LHCN-M2 (cell line): ENCODE measurements at regions not wholly inside any gene's neighbourhood (a gene's known extent, or its start where the extent isn't known, plus 50 kb on each side); places are given as distances from the start of the nearest gene placed in this dataset.

Experiments
- DNase-seq: peaks from one replicate; pipeline ENCODE4 v3.0.0-alpha.2; 2012; ENCODE audit warnings: low read depth

DNA sequence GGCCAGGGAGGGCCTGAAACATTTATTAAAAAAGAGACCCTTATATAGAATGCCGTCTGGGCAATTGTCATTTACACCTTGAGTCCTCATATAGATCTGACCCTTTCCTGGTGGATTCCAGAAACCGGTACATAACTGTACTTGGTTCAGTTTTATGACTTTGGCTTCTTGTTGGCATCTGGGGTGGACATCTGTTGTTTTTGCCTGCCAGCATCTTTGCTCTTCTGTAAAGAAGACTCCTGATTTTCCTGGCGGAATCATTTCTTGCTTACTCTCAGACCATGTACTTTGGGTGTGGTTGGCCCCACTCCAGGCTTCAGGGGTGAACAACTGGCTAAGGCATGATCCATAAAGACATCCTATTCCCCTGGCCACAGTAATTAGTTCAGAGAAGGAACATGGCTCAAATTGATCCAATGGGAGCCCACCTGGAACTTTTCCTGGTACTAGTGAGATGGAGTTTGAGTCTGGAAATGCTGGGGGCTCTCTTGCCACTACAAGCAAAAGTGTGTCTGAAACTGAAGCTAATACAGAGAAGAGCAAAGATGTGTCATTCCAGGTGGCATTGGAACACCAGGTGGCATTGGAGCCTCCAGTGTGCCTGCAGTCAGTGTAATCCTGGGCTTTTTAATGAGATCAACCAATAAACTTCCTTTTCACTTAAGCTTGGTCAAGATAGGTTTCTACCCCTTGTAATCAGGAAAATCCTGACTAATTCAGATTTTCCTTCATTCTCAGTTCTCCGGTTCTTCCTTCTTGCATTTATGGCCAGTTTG lies 332.5 kb upstream of the CAMK1G start:
- no peak for DNase-seq

GRCh38 chr1:209256766-209257350 lies 326.7 kb upstream of the CAMK1G start:
- DNase-seq = no peak

- no peak for DNase-seq
These were observed 326.1 kb upstream of the CAMK1G start for GRCh38 chr1:209257454-209257853.

- no peak for DNase-seq
These were observed 323.4 kb upstream of the CAMK1G start for GRCh38 chr1:209260136-209260535.

- no peak for DNase-seq
These were observed 320.9 kb upstream of the CAMK1G start for GRCh38 chr1:209262631-209263030.

- DNase-seq = no peak
These were observed 318.2 kb upstream of the CAMK1G start for GRCh38 chr1:209265301-209265700.

DNA sequence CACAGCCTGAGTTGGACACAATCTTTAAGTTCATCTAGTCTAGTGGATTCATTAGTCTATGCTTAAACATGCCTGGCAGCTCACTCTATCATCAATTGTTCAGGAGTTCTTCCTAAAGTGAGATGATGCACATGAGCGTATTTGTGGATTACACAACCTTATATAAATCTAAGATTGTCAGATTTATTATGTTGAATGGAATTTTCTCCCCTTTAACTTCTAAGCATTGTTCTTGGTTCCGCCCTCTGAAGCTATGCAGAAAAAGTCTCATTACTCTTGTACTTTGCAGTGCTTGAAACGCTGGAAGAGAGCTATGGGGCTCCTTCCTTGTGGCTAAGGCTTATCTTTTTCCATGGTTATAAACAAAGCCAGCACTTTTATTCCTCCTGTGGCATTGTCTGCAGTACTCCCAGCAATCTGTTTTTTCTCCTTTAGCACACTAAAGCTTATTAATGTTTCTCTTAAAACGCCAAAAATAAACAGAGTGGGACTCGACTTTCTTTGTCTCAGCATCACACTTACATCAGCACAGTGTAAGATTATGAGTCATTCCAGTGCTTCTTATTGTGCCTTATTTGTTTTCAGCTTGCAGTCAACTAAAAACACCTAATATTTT lies 316.8 kb upstream of the CAMK1G start:
- peak; percentile 18 for DNase-seq

GRCh38 chr1:209267968-209268367 lies 315.5 kb upstream of the CAMK1G start:
- no peak for DNase-seq

- no peak for DNase-seq
These were observed 315.0 kb upstream of the CAMK1G start for GRCh38 chr1:209268479-209268878.

DNA sequence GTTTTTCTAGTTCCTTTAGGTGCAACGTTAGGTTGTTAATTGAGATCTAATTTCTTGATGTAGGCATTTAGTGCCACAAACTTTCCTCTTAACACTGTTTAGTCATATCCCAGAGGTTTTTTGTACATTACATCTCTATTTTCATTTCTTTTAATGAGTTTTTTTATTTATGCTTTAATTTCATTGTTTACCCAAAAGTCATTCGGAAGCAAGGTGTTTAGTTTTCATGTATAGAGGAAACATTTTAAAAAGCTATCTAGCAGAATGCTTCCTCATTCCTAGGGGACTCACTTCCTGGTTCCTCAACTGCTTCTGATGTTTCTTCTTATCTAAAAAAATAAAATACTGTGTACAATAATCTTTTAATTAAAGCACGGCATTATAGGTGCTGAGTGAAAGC lies 307.2 kb upstream of the CAMK1G start:
- no peak for DNase-seq

DNA sequence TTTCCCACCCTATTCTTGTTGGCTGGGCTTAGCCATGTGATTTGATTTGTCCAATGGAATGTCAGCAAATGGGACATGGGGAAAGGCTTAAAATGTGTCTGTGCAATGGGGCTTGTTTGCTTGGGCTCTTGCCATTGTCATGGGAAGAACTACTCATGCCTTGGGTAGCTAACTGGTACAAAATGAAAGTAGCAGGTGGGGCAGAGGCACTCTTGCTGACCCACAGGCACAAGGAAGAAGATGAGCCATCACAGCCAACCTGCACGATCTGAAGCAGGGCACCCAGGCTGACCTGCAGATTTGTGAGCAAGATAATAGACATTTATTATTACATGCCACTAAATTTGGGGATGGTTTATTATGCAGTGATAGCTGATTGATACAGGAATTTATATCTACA lies 305.9 kb upstream of the CAMK1G start:
- no peak for DNase-seq

DNA sequence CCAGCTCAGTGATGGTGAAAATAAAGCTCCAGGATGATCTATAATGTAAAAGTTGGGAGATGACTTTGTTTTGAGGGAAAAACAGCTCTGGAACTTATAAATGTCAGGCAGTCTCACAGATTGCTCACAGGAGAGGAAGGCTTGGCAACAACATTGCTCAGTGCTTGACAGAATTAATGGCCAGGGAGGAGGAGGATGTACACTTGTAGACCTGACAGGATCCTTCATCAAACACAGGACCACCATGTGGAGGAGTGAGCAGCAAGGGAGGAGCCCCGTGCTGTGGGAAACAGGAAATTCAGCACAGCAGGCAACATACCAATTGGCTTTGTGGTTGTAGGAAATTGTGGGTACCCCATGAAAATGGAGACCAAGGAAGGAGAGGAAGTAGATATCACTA lies 291.8 kb upstream of the CAMK1G start:
- peak; percentile 12 for DNase-seq

DNA sequence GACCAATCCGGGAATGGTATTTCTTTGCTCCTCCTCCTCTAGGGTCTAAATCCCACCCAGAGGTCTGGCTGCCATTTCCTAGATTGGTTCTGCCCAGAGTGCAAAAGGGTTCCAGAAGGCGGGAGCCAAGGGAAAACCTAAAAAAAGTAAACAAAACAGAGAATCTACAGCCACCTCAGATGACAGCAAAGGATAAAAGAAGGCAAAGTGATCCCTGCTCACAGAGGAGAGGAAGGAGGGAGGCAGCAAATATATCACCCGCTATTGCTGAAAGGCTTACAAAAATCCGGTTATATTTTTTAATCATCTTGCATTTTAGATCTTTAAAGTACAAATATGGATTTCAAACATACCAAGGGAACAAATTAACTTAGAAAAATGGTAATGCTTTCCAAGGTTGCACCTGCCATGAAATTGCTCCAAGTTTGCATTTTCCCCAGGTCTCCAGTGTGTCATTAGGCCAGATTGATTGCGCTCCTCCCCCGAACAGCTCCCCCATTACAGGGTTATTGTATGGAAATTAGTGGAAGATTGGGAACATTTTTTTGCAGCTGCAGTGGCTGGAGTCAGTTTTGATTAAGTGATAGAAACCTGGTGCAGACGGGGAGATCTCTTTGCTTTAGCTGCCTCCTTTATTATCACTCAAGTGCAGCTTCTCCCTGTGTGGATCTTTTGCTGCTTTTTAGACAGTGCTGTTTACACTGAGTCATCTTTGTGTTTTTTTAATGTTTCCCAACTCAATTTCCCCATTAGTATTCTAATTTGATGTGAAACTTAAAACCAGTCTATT lies 280.5 kb upstream of the CAMK1G start:
- no peak for DNase-seq

GRCh38 chr1:209304166-209304565 lies 279.3 kb upstream of the CAMK1G start:
- DNase-seq = no peak

GRCh38 chr1:209305221-209305954 lies 278.1 kb upstream of the CAMK1G start:
- no peak for DNase-seq

DNA sequence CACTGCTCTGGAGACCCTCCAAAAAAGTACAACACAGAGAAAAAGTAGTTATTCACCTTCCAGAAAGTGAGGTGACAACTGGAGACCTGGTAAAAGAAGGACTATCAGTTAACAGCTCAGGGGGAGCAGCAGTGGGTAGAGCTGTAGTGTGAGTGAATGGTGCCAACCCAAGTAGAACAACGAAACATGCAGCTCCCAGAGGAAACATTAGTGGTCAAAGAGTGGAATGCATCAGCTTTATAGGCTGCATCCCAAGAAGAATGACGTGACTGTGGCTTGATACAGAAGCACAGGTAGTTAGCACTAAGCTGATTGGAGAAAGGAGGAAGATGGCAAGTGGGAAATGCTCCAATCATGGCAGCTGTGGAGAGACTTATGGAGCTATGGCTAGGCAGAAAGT lies 275.7 kb upstream of the CAMK1G start:
- peak; percentile 76 for DNase-seq

GRCh38 chr1:209309198-209309597 lies 274.3 kb upstream of the CAMK1G start:
- DNase-seq = no peak

DNA sequence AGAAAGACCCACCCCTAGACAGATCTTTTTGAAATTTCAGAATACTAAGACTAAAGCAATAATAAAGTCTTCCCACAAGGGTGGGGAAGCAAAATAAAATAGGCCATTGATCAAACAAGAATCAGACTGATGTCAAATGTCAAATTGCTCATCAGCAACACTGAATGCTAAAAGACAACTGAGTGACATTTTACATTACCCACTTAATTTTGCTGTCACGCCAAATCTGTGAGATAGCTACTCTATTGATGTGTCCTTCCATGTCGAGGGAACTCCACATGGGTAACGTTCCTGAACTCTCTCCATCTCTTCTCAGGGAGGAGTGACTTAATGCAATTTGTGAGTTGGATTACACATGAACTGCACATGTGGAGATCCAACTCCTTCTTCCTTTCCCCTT lies 271.7 kb upstream of the CAMK1G start:
- no peak for DNase-seq

DNA sequence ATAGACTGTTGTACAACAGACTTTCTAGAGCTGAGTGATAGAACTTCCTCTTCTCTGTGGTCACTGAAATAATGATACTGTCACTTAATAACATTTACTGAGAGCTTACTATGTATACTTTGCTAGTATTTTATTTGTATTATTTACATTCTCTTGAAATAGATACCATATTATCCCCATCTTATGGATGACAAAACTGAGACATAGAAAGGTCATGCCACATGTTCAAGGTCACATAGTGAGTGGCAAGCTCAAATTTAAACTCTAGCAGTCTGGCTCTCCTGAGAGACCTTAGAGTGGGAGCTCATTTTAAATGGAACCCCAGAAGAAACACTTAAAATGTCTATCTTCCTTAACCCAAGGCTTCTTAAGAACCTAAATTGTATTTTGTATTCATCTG lies 266.6 kb upstream of the CAMK1G start:
- no peak for DNase-seq

GRCh38 chr1:209318181-209319056 lies 265.1 kb upstream of the CAMK1G start:
- DNase-seq = peak; percentile 85

DNA sequence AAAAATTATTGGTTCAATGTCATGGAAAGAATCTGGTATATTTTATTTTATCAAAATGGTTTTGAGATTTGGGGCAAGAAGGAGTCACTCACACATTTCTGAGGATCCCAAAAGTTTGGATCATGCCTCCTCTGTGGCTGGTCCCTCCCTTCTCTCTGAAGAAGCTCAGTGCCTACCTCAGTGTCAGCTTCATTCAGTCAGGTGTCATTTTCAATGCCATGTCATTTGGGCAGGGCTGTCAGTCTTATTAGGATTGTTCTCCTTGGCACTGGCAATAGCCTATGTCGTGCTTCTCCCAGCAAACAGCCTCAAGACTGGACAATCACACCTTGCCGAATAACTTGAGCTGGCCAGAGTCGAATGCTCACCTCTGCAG lies 264.5 kb upstream of the CAMK1G start:
- no peak for DNase-seq
